Inferior parietal cortex (tissue), 1 donor: ENCODE measurements at regions not wholly inside any gene's neighbourhood (a gene's known extent, or its start where the extent isn't known, plus 50 kb on each side); places are given as distances from the start of the nearest gene placed in this dataset.

ENCODE experiments used
- DNase-seq: peaks from one replicate; pipeline ENCODE4 v3.0.0-alpha.2; 2016; ENCODE audit errors: extremely low spot score

DNA sequence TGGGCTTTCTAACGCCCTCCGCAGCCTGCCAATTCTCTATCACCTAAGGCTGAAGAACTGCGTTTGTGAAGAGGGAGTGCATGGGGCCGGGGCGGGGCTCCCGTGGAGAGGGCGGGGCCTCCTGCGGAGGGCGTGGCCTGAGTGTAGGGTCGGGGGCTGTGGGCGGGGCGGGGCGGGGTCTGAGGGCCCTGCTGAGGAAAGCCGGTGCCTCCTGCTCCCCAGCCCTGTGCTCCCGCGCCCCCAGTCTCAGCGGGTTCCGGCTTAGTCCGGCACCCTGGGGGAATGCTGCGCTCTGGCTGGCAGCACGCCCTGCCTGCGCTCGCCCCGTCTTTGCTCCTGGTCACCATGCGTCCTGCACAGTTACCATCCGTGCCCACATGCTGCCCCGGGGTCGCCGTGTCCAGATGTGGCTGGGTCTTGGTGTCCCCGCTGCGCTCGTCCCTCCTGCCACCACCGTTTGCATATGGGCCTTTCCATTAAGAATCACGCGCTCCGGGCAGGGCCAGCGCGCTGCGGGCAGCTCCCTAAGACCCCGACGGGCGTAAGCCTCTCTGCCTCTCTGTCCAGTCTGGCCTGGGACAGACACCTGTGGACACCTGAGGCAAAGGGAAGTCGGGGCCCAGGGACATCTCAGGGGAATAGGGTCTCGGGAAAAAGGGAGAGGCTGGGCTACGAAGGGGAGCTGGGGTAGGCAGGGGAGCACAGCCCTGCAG is 144.0 kb upstream of the RET start:
- no peak for DNase-seq

GRCh38 chr10:42933448-42934340 is 143.2 kb upstream of the RET start:
- DNase-seq: no peak

DNA sequence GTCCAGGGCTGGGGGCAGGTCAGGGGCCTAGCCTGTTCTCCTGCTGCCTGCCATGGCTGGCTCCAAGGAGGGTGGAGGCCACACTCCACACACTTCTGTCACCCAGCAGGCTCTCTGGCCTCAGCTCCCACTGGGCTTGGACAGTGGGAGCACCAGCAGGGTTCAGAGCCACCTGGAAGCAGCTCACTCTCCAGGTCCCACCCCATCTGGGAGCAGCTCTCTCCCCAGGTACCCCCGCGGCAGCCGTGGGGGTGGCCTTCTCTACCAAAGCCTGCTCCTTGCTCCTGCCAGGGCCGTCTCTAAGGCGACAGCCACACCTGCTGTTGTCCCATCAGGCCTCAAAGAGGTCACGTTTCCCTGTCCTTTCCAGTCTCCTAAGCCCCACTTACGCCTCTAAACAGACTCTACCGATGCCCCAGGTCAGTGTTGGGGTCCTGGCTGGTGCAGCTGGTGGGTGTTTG is 142.5 kb upstream of the RET start:
- no peak for DNase-seq

GRCh38 chr10:42934842-42935241 is 142.0 kb upstream of the RET start:
- DNase-seq: no peak

GRCh38 chr10:42935466-42935865 is 141.4 kb upstream of the RET start:
- no peak for DNase-seq

GRCh38 chr10:42936580-42936979 is 140.3 kb upstream of the RET start:
- DNase-seq: no peak

- DNase-seq: no peak
Observed at GRCh38 chr10:42937048-42937447, 139.8 kb upstream of the RET start.

DNA sequence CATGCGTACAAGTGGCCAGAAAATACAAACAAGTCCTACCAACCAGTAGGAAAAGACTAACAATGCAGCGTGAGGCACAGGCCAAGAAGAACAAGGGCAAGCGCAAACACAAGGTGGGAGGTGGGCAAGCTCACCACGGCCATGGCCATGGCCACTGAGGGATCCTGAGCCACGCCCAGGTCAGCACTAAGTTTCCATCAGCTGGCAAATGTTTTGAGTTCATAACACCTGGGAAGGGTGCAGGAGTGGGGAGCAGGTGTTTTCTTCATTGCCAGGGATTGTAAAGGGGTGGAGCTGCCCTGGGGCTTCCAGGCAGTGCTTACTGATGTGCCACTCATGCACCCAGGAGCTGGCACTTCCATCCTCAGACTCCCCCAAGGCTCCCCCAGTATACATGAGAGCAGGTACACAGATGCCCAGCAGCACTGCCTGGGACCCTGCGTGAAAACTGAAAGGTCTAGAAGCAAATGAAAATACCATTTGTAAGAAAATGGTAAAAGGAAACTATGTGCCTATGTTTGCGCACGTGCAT is 139.2 kb upstream of the RET start:
- no peak for DNase-seq

GRCh38 chr10:42938351-42938750 is 138.5 kb upstream of the RET start:
- no peak for DNase-seq

DNA sequence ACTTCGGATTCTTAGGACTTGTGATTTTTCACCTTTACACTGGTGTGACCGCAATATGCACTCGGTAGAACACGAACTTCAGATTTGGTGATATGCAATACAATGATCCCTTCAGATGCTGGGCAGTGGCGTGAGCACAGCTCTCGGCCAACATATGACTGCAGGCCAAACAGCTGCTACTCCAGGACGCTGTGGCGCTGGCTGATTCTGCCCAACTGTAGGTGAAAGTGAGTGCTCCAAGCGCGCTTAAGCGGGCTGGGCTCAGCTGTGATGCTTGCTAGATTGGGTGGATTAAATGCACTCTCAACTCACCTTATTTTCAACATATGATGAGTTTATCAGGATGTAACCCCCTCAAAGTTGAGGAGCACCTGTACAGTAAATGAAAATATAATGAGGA is 137.6 kb upstream of the RET start:
- DNase-seq: no peak

DNA sequence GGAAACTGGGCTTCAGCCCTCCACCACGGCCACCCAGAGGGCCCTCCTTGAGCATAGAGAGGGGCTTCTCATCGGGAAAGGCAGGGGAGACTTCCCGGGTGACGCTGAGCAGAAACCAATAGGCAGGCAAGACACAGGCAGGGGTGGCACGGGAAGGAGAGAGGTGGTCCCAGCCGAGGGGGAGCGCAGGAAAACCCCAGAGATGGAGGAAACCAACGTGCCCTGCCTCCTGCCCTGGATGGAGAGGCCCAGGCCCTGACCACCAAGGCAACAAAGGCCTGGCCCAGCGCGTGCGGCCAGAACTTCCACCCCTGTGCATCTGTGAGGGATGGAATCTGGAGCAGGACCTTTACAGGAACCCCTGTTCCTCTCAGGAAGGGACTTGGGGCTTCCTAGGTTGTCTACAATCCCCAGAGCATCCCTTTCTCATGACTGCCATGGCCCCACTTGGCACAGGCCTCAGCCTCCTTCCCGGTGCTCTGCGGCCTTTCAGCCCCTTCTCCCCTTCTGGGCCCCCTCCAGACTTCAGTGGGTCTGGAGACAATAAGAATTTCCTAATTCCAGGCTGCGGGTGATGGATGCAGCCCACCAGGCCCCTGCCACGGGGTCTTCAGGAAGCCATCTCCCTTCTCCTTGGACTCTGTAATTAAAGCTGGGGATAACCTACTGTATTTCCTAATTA is 137.0 kb upstream of the RET start:
- no peak for DNase-seq

DNA sequence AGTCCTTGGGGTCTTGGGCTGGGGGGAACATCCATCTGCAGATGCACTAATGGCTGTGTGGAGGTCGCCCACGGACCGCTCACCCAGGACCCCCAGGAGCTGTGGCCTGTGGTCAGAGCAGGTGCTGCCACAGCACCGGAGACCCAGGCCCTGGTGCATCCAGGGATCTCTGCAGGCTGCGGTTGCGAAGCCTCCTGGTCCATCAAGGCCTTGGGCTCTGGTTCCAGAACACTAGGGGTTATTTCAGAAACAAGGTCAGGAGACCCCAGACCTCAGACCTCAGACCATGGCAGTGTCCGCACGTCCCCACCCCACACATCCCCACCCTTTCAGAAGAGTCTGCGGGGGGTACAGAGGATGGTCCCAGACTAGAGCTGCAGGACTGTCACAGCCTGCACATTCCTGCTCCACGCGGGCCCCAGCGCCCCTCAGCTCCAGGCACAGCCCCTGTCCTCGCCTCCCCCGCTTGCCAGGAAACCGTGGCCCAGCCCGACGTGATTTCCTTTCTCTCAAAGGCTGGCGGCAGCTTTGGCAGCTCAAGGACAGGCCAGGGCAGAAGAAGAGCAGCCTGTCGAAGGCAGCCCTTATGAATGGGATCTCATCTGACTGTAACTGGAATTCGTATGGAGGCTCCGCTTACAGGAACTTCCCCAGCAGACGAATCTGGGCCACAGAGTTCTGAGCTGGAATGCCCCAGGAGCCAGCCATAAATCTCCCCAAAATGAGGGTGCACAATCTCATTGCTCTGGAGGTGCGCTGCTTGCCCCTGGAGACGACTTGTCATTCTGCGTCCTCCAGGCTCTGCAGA is 136.2 kb upstream of the RET start:
- no peak for DNase-seq

GRCh38 chr10:42941295-42941644 is 135.6 kb upstream of the RET start:
- no peak for DNase-seq

GRCh38 chr10:42941790-42942189 is 135.1 kb upstream of the RET start:
- no peak for DNase-seq

GRCh38 chr10:42942279-42942950 is 134.5 kb upstream of the RET start:
- no peak for DNase-seq

- DNase-seq: no peak
Observed at GRCh38 chr10:42943025-42943818, 133.6 kb upstream of the RET start.

- DNase-seq: no peak
Observed at GRCh38 chr10:42948040-42948439, 128.8 kb upstream of the RET start.

DNA sequence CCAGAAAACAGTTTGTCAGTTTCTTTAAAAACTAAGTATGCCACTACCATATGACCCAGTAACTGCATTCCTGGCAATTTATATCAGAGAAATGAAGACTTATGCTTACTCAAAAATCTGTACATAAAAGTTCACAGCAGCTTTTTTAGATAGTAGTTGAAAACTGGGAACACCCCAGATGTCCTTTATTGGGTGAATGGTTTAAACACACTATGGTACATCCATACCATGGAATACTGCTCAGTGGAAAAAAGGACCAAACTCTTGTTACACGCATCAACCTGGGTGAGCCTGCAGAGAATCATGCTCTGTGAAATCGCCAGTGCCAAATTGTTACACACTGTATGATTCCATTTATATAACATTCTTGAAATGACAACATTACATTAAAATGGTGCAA is 127.6 kb upstream of the RET start:
- no peak for DNase-seq

GRCh38 chr10:42950606-42951485 is 126.0 kb upstream of the RET start:
- DNase-seq: no peak
